Pons (tissue), 1 donor: ENCODE measurements at regions not wholly inside any gene's neighbourhood (a gene's known extent, or its start where the extent isn't known, plus 50 kb on each side); places are given as distances from the start of the nearest gene placed in this dataset.
"Not testable (repeated sequence)": the region's sequence is repeated elsewhere in the genome, so short reads cannot be mapped to it uniquely, and the experiment has no call there.

Source experiments
- DNase-seq: peaks from one replicate; pipeline ENCODE4 v3.0.0-alpha.2; 2016; ENCODE audit warnings: low spot score

GRCh38 chr15:20267051-20267730 lies 274.4 kb downstream of the GOLGA6L6 start:
- DNase-seq = not testable (repeated sequence)

- not testable (repeated sequence) for DNase-seq
Measured at GRCh38 chr15:20265710-20266109, 275.9 kb downstream of the GOLGA6L6 start.

GRCh38 chr15:20261321-20262280 lies 280.0 kb downstream of the GOLGA6L6 start:
- DNase-seq = not testable (repeated sequence)

- not testable (repeated sequence) for DNase-seq
Measured at GRCh38 chr15:20260650-20261049, 280.9 kb downstream of the GOLGA6L6 start.

- DNase-seq = not testable (repeated sequence)
Measured at GRCh38 chr15:20259559-20260190, 281.9 kb downstream of the GOLGA6L6 start.

- not testable (repeated sequence) for DNase-seq
Measured at GRCh38 chr15:20256394-20256793, 285.2 kb downstream of the GOLGA6L6 start.

GRCh38 chr15:20255641-20256040 lies 286.0 kb downstream of the GOLGA6L6 start:
- not testable (repeated sequence) for DNase-seq

- not testable (repeated sequence) for DNase-seq
Measured at GRCh38 chr15:20253047-20253615, 288.5 kb downstream of the GOLGA6L6 start.

- DNase-seq = not testable (repeated sequence)
Measured at GRCh38 chr15:20252040-20252439, 289.6 kb downstream of the GOLGA6L6 start.

GRCh38 chr15:20251214-20252005 lies 290.2 kb downstream of the GOLGA6L6 start:
- not testable (repeated sequence) for DNase-seq

GRCh38 chr15:20250206-20250605 lies 291.4 kb downstream of the GOLGA6L6 start:
- not testable (repeated sequence) for DNase-seq

- DNase-seq = not testable (repeated sequence)
Measured at GRCh38 chr15:20249677-20249970, 292.0 kb downstream of the GOLGA6L6 start.

- not testable (repeated sequence) for DNase-seq
Measured at GRCh38 chr15:20248434-20248833, 293.2 kb downstream of the GOLGA6L6 start.

GRCh38 chr15:20247137-20247536 lies 294.5 kb downstream of the GOLGA6L6 start:
- not testable (repeated sequence) for DNase-seq

GRCh38 chr15:20246624-20247023 lies 295.0 kb downstream of the GOLGA6L6 start:
- DNase-seq = not testable (repeated sequence)

GRCh38 chr15:20245856-20246255 lies 295.7 kb downstream of the GOLGA6L6 start:
- DNase-seq = not testable (repeated sequence)

GRCh38 chr15:20244792-20245191 lies 296.8 kb downstream of the GOLGA6L6 start:
- not testable (repeated sequence) for DNase-seq

- not testable (repeated sequence) for DNase-seq
Measured at GRCh38 chr15:20243486-20244240, 297.9 kb downstream of the GOLGA6L6 start.

GRCh38 chr15:20240366-20240917 lies 301.2 kb downstream of the GOLGA6L6 start:
- DNase-seq = not testable (repeated sequence)

- not testable (repeated sequence) for DNase-seq
Measured at GRCh38 chr15:20239186-20239585, 302.4 kb downstream of the GOLGA6L6 start.
